ENCODE measurements at regions not wholly inside any gene's neighbourhood (a gene's known extent, or its start where the extent isn't known, plus 50 kb on each side); places are given as distances from the start of the nearest gene placed in this dataset.
"Not testable (repeated sequence)": the region's sequence is repeated elsewhere in the genome, so short reads cannot be mapped to it uniquely, and the experiment has no call there.

- no peak for DNase-seq
These were observed 140.5 kb upstream of the ATXN1 start for GRCh38 chr6:16901782-16902181.

- DNase-seq: no peak
These were observed 140.0 kb upstream of the ATXN1 start for GRCh38 chr6:16901306-16901705.

GRCh38 chr6:16898640-16899396 is 137.6 kb upstream of the ATXN1 start:
- no peak for DNase-seq

GRCh38 chr6:16897669-16898068 is 136.4 kb upstream of the ATXN1 start:
- no peak for DNase-seq

- no peak for DNase-seq
These were observed 133.0 kb upstream of the ATXN1 start for GRCh38 chr6:16894301-16894700.

- DNase-seq: not testable (repeated sequence)
These were observed 129.8 kb upstream of the ATXN1 start for GRCh38 chr6:16891110-16891509.

- DNase-seq: no peak
These were observed 124.3 kb upstream of the ATXN1 start for GRCh38 chr6:16885411-16886160.

- DNase-seq: no peak
These were observed 123.3 kb upstream of the ATXN1 start for GRCh38 chr6:16884526-16884925.

GRCh38 chr6:16883414-16883813 is 122.2 kb upstream of the ATXN1 start:
- no peak for DNase-seq

- no peak for DNase-seq
These were observed 121.0 kb upstream of the ATXN1 start for GRCh38 chr6:16882230-16882629.

GRCh38 chr6:16876852-16877251 is 115.6 kb upstream of the ATXN1 start:
- DNase-seq: not testable (repeated sequence)

GRCh38 chr6:16876201-16876600 is 114.9 kb upstream of the ATXN1 start:
- DNase-seq: no peak

- no peak for DNase-seq
These were observed 112.4 kb upstream of the ATXN1 start for GRCh38 chr6:16873698-16874097.

- DNase-seq: no peak
These were observed 111.4 kb upstream of the ATXN1 start for GRCh38 chr6:16872543-16873235.

- no peak for DNase-seq
These were observed 109.8 kb upstream of the ATXN1 start for GRCh38 chr6:16871047-16871446.

GRCh38 chr6:16868968-16869367 is 107.7 kb upstream of the ATXN1 start:
- no peak for DNase-seq

- no peak for DNase-seq
These were observed 96.8 kb upstream of the ATXN1 start for GRCh38 chr6:16857969-16858592.

GRCh38 chr6:16855460-16855859 is 94.2 kb upstream of the ATXN1 start:
- no peak for DNase-seq

- no peak for DNase-seq
These were observed 93.7 kb upstream of the ATXN1 start for GRCh38 chr6:16854986-16855385.

GRCh38 chr6:16852671-16853070 is 91.4 kb upstream of the ATXN1 start:
- no peak for DNase-seq

- DNase-seq: no peak
These were observed 90.5 kb upstream of the ATXN1 start for GRCh38 chr6:16851758-16852157.

GRCh38 chr6:16851044-16851540 is 89.8 kb upstream of the ATXN1 start:
- DNase-seq: no peak

- DNase-seq: no peak
These were observed 89.4 kb upstream of the ATXN1 start for GRCh38 chr6:16850681-16851026.
